ENCODE measurements at regions not wholly inside any gene's neighbourhood (a gene's known extent, or its start where the extent isn't known, plus 50 kb on each side); places are given as distances from the start of the nearest gene placed in this dataset.

DNA sequence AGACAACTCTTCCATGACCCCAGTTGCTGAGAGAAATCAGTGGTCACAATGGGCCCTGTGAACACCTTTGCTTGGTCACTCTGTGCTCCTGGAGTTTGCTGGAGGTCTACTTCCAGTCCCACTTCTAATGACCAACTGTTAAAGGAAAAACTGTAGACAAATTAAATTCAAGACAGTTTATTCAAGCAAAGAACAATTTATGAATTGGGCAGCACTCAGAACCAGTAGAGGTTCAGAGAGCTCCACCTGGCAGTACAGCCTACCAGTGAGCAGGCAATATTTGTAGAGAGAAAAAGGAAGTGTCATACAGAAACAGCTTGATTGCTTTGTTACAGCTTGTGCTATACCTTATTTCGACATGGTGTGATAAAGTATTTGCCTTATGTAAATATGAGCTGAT, 116.5 kb downstream of the HS3ST3B1 start:
- Histone ChIP-seq H3K27me3 (no peaks in the 10 kb centered on the region), H3K4me1 (no peaks in the 10 kb centered on the region), H3K9me3 (peaks cover 0 to 14% (median 4%) of the 10 kb centered on the region in 4 donors), H3K27ac (replicated peaks in 1 of 4) (no peak overlapping the region), H3K4me3 (no peak overlapping the region), H3K36me3 (no peaks in the 10 kb centered on the region)
- no peak for DNase-seq (ENCODE audit: extremely low spot score)
- 88% methylated on average over 1 of the region's 1 CpG for WGBS
- no peak for TF ChIP-seq POLR2AphosphoS5 (IDR thresholded peaks at IDR 0.05)
- TF ChIP-seq, protein P1, sequence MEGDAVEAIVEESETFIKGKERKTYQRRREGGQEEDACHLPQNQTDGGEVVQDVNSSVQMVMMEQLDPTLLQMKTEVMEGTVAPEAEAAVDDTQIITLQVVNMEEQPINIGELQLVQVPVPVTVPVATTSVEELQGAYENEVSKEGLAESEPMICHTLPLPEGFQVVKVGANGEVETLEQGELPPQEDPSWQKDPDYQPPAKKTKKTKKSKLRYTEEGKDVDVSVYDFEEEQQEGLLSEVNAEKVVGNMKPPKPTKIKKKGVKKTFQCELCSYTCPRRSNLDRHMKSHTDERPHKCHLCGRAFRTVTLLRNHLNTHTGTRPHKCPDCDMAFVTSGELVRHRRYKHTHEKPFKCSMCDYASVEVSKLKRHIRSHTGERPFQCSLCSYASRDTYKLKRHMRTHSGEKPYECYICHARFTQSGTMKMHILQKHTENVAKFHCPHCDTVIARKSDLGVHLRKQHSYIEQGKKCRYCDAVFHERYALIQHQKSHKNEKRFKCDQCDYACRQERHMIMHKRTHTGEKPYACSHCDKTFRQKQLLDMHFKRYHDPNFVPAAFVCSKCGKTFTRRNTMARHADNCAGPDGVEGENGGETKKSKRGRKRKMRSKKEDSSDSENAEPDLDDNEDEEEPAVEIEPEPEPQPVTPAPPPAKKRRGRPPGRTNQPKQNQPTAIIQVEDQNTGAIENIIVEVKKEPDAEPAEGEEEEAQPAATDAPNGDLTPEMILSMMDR (IDR thresholded peaks at IDR 0.05), result no peak
- no peak for TF ChIP-seq POLR2A (IDR thresholded peaks at IDR 0.05; ENCODE audit: low read depth)
- TF ChIP-seq EP300 (IDR thresholded peaks at IDR 0.05), result no peak
- intact Hi-C loops (cut with DNase I), result no loop called here

DNA sequence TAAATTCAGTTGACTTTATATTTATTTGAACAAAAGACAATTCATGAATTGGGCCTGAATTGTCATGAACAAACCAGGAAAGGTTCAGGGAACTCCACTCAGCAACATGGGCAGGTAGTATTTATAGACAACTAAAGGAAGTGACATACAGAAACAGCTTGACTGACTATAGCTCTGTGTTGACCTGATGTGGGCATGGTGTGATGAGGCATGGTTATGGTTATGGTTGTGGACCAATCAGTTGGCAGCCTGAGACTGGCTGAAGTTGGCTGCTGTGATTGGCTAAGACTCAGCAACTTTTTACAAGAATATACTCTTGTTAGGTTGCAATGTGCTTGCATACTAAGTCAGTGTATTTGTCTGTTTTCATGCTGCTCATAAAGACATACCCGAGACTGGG, 108.4 kb downstream of the HS3ST3B1 start:
- Histone ChIP-seq H3K36me3 (no peaks in the 10 kb centered on the region), H3K4me1 (no peaks in the 10 kb centered on the region), H3K27me3 (no peaks in the 10 kb centered on the region), H3K9me3 (no peaks in the 10 kb centered on the region), H3K27ac (replicated peaks in 1 of 4) (no peak overlapping the region), H3K4me3 (no peak overlapping the region)
- 47% methylated on average over 1 of the region's 1 CpG for WGBS
- TF ChIP-seq POLR2A (IDR thresholded peaks at IDR 0.05; ENCODE audit: low read depth) (no peak), POLR2AphosphoS5 (IDR thresholded peaks at IDR 0.05) (no peak), EP300 (IDR thresholded peaks at IDR 0.05) (no peak)
- TF ChIP-seq, protein P1 (IDR thresholded peaks at IDR 0.05), result no peak
- intact Hi-C loops (cut with DNase I), result no loop called here
- DNase-seq (ENCODE audit: extremely low spot score), result no peak

DNA sequence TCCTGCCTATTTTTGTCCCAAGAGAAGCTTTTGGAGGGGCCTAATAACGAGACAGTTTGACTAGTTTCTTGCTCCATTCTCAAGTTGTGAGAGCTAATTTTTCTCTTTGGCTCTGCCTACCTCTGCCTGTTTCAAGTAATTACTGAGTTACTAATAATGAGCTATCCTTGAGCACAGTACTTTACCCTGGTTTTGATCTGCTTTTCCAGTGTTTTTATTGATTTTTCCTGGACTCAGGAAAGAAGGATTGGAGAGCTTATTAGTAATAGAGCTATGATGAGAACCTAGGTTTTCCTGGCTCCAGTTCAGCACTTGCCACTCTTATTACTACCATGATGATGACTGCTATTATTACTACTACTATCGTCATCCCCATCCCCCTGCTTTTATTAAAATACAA, 106.7 kb downstream of the HS3ST3B1 start:
- no peaks in the 10 kb centered on the region for H3K4me1 ChIP-seq
- H3K27me3 ChIP-seq, result no peaks in the 10 kb centered on the region
- TF ChIP-seq POLR2AphosphoS5 (IDR thresholded peaks at IDR 0.05), result no peak
- no peaks in the 10 kb centered on the region for H3K36me3 ChIP-seq
- intact Hi-C loops (cut with DNase I), result no loop called here
- H3K4me3 ChIP-seq, result no peak overlapping the region
- H3K9me3 ChIP-seq, result no peaks in the 10 kb centered on the region
- no peak for DNase-seq (ENCODE audit: extremely low spot score)
- WGBS, result 81% methylated on average over 2 of the region's 2 CpGs
- no peak overlapping the region for H3K27ac ChIP-seq (replicated peaks in 1 of 4)

DNA sequence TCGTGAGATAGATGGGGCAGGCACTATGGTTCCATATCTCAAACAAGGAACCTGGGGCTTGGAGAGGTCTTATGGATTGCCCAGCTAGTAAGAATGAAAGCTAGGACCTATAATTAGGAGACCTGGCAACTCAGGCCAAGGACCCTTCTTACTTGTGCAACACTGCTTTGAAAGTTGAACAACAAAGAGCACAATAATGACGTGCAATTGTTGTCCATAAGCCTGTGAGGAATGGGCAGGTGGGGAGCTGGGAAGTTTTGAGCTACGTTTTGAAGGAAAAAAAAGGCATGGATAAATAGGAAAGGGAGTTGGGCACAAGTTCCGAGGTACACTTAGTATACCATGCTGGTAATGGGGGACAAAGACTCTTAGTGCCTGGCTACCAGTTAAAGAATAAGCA, 104.3 kb downstream of the HS3ST3B1 start:
- intact Hi-C loops (cut with DNase I), result no loop called here
- Histone ChIP-seq H3K27ac (replicated peaks in 1 of 4) (no peak overlapping the region), H3K4me1 (no peaks in the 10 kb centered on the region), H3K4me3 (no peak overlapping the region), H3K9me3 (no peaks in the 10 kb centered on the region), H3K36me3 (no peaks in the 10 kb centered on the region), H3K27me3 (no peaks in the 10 kb centered on the region)
- no peak for DNase-seq (ENCODE audit: extremely low spot score)
- TF ChIP-seq POLR2AphosphoS5 (IDR thresholded peaks at IDR 0.05), result no peak
- no peak for TF ChIP-seq POLR2A (IDR thresholded peaks at IDR 0.05; ENCODE audit: low read depth)
- no peak for TF ChIP-seq EP300 (IDR thresholded peaks at IDR 0.05)
- TF ChIP-seq, protein P1 (IDR thresholded peaks at IDR 0.05), result no peak
- WGBS, result 86% methylated on average over 4 of the region's 4 CpGs

All from esophagus muscularis mucosa (tissue), 4 donors.